ENCODE measurements at regions not wholly inside any gene's neighbourhood (a gene's known extent, or its start where the extent isn't known, plus 50 kb on each side); places are given as distances from the start of the nearest gene placed in this dataset.

DNA sequence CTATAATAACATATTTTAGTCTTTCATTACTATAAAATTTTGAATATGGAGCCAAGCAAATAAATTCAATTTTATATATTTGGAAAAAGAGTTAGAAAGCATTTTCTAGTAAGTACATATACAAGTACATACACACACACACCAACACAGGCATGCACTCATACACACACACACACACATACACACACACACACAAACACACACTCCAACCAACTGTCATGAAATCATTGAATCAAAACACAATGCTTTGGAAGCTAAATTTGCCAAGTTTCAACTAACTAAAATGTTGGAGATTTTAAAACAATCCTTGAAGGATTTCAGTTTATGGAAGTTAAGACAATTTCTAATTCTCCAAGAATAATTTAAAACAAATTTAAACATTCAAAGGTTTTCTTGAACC lies 283.2 kb downstream of the TAF11L14 start:
- no peak overlapping the region for H3K4me3 ChIP-seq (ENCODE audit: low read depth, low read length)
- no peak for DNase-seq (ENCODE audit: low read depth)
- no peaks in the 10 kb centered on the region for H3K36me3 ChIP-seq (ENCODE audit: control insufficient read depth, insufficient read depth, low read length)
- no peaks in the 10 kb centered on the region for H3K27me3 ChIP-seq (ENCODE audit: control insufficient read depth, insufficient read depth, low read length)
- TF ChIP-seq CTCF (IDR thresholded peaks at IDR 0.05; ENCODE audit: insufficient read depth, low read length, poor library complexity, severe bottlenecking), result no peak

DNA sequence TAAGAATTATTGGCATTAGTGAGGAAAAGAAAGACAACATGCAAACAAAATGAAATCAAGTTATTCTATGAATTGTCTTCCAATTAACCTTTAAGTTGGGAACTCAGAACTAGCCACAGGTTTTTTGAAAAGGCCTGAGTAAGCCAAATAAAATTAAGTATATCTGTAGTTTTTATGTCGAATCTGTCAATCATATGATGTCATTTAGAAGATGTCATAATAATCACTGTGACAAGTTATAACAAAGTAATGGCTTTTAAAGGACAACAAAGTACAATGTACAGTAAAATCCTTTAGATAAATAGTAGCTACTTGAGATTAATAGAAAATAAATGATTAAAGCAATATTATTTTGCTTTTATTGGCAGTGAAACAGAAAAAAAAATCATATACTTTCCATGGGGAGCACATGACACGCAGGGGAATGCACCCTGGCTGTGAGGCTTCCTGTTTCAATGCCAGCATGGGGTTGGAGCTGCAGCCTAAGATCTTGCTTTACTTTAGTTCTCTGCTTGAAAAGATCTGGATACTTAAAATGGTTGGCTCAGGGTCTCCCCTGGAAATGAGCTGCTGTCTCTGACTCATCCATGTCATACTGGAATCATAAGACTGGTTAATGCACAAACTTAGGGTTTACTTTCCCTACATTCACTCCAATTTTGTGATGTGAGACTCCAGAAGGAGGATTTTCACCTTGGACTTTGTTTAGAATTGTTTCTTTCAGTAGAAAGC lies 284.3 kb downstream of the TAF11L14 start:
- Histone ChIP-seq H3K27me3 (ENCODE audit: control insufficient read depth, insufficient read depth, low read length) (no peaks in the 10 kb centered on the region), H3K36me3 (ENCODE audit: control insufficient read depth, insufficient read depth, low read length) (no peaks in the 10 kb centered on the region), H3K4me3 (ENCODE audit: low read depth, low read length) (no peak overlapping the region)
- no peak for DNase-seq (ENCODE audit: low read depth)
- TF ChIP-seq CTCF (IDR thresholded peaks at IDR 0.05; ENCODE audit: insufficient read depth, low read length, poor library complexity, severe bottlenecking), result no peak

GRCh38 chr5:17925276-17925675 lies 291.0 kb downstream of the TAF11L14 start:
- no peaks in the 10 kb centered on the region for H3K36me3 ChIP-seq (ENCODE audit: control insufficient read depth, insufficient read depth, low read length)
- no peak for TF ChIP-seq CTCF (IDR thresholded peaks at IDR 0.05; ENCODE audit: insufficient read depth, low read length, poor library complexity, severe bottlenecking)
- no peak for DNase-seq (ENCODE audit: low read depth)
- H3K4me3 ChIP-seq (ENCODE audit: low read depth, low read length), result no peak overlapping the region
- no peaks in the 10 kb centered on the region for H3K27me3 ChIP-seq (ENCODE audit: control insufficient read depth, insufficient read depth, low read length)

DNA sequence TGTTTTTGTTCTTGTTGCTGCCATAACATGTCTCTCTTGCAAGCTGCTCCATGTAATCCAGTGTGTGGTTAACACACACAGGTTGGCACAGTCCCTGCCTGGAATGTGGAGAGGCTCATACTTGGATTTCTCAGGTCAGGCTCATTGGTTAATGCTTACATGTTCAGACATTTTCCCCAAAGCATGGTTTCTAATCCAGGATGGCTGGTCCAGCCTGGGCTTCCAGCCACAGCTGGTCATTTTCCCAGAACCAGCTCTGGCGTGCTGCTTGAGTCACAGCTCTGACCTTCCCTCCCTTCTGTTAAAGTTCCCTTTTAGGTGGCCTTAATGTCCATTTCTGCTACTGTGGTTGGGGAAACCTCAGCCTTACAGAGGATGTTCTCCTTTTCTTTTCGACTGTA lies 294.3 kb downstream of the TAF11L14 start:
- TF ChIP-seq CTCF (IDR thresholded peaks at IDR 0.05; ENCODE audit: insufficient read depth, low read length, poor library complexity, severe bottlenecking), result no peak
- no peaks in the 10 kb centered on the region for H3K36me3 ChIP-seq (ENCODE audit: control insufficient read depth, insufficient read depth, low read length)
- no peak for DNase-seq (ENCODE audit: low read depth)
- no peak overlapping the region for H3K4me3 ChIP-seq (ENCODE audit: low read depth, low read length)
- H3K27me3 ChIP-seq (ENCODE audit: control insufficient read depth, insufficient read depth, low read length), result no peaks in the 10 kb centered on the region

DNA sequence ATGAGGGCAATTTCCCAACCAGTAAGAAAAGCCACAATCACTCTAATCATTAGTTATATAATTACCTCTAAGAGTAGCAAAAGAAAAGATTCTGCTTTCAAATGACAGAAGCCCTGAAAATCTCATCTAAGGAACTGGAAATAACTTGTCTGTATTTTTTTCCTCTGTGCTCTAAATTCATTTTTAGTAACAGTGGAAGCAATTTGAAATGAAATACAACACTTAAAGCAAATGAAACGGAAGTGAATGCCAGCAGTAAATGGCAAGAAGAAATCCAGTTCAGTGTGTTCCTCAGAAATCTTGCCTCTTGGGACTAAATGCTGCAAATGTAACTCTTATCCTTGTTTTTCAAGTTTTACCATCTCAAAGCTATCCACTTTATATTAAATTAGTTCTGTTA lies 294.9 kb downstream of the TAF11L14 start:
- no peak for DNase-seq (ENCODE audit: low read depth)
- TF ChIP-seq CTCF (IDR thresholded peaks at IDR 0.05; ENCODE audit: insufficient read depth, low read length, poor library complexity, severe bottlenecking), result no peak
- H3K27me3 ChIP-seq (ENCODE audit: control insufficient read depth, insufficient read depth, low read length), result no peaks in the 10 kb centered on the region
- no peak overlapping the region for H3K4me3 ChIP-seq (ENCODE audit: low read depth, low read length)
- no peaks in the 10 kb centered on the region for H3K36me3 ChIP-seq (ENCODE audit: control insufficient read depth, insufficient read depth, low read length)

DNA sequence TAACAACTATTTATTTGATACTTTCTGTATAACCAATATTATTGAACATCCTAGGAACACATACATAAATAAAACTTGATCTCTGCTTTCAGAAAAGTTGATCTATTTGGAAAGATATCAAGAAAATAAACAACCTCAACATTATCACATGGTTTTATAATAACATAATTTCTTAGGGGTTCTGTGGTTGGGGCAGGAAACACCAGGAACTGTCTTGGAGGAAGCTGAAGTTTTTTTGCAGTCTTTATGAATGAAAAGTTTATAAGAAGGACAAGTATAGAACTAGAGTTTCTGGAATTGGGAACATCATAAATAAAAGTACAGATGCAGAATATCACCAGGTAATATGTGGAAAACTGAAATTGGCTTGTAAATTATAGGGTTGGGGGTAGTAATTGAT lies 296.1 kb downstream of the TAF11L14 start:
- DNase-seq (ENCODE audit: low read depth), result no peak
- no peaks in the 10 kb centered on the region for H3K36me3 ChIP-seq (ENCODE audit: control insufficient read depth, insufficient read depth, low read length)
- no peak overlapping the region for H3K4me3 ChIP-seq (ENCODE audit: low read depth, low read length)
- TF ChIP-seq CTCF (IDR thresholded peaks at IDR 0.05; ENCODE audit: insufficient read depth, low read length, poor library complexity, severe bottlenecking), result no peak
- no peaks in the 10 kb centered on the region for H3K27me3 ChIP-seq (ENCODE audit: control insufficient read depth, insufficient read depth, low read length)

Measured in kidney epithelial cell (primary cell).